ENCODE measurements at regions not wholly inside any gene's neighbourhood (a gene's known extent, or its start where the extent isn't known, plus 50 kb on each side); places are given as distances from the start of the nearest gene placed in this dataset.
"Not testable (repeated sequence)": the region's sequence is repeated elsewhere in the genome, so short reads cannot be mapped to it uniquely, and the experiment has no call there.

DNA sequence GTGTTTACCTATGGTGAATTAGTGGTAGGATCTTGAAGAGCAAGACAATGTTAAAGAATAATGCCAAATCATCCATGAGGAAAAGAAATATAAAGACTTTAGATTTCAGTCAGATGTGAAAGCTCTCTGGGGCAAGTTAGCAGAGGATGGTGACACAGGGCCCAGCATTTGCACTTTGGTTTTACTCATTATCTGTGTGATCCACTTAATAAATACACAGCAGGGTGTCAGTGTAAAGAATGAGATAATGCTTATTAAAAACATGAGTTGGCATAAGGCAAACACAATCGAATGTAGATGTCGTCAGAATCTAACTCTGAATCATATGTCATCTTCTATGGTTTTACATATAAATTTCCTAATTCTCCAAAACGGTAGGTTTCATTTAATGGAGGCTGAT is 130.4 kb upstream of the PREP start:
- no peak for DNase-seq (ENCODE audit: low read depth)

DNA sequence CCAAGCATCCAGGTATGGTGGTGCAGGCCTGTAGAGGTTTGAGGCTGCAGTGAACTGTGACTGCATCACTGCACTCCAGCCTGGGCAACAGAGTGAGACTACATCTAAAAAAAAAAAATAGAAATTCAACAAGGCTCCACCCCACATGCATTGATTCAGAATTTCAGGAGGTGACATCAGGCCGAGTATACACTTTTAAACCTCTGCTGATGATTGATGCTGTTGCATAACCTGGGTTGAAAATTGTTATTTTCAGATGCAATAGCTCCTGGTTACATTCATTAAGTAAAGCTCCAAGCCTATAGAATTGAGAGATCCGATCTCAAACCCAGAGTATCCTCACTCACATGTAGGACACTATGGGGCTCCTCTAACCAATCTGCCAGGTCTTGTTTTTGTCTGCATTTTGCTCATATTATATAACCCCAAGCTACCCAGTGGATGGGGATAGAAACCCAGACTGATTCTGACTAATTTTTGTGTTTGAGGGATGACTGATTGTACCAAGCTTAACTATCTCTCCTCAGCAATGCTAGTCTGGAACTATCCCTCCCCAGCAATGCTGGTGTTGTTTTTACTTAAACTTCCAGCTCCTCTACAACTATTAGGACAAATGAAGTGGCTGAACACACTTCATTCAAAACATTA is 123.5 kb upstream of the PREP start:
- DNase-seq (ENCODE audit: low read depth) = no peak

DNA sequence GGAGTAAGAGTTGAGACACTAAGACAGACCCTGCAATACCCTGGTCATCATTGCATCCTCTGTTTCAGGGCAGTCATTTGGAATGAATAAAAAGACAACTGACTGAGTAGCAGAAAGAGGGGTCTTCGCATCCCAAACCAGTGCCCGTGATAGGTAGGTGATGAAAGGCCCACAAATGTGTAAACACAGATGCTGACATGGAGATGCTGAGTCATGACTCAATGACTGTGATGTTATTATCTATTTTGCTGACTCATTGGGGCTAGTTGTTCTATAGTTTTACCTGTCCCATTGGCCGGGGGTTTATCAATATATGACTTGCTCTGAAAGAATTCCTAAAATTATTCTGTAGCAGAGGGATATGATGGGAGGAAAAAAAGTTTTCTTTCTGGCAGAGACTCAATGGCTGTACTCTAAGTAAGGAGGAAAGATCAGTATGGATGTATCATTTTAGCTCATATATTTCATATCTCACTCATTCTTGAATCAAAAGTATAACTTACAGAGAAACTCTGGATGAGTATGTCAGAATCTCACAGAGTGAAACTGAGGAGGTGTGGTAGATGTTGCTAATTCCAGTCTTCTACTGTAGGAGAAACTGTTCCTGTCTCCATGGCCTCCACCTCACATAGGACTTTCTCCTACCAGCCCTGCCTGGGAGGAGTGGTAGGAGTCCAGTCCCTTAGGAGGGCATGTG is 119.9 kb upstream of the PREP start:
- no peak for DNase-seq (ENCODE audit: low read depth)

DNA sequence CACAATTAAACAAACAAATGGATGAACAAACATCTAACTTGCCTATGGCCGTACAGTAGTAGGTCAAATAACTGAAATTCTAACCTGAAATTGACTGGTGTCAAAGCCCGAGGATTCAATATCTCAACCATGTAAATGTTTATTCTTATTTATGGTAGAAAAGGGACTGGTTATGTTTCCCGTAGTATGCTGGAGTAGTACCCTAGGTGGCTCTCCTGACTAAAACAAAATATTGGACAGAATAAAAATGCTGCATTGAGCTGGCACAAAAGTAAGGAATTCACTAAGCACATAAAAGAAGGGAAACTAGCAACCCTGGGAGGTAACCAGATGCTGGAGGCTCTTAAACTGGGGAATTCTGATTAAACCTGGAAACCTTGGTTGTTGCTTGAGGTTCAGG is 117.1 kb upstream of the PREP start:
- DNase-seq (ENCODE audit: low read depth) = no peak

DNA sequence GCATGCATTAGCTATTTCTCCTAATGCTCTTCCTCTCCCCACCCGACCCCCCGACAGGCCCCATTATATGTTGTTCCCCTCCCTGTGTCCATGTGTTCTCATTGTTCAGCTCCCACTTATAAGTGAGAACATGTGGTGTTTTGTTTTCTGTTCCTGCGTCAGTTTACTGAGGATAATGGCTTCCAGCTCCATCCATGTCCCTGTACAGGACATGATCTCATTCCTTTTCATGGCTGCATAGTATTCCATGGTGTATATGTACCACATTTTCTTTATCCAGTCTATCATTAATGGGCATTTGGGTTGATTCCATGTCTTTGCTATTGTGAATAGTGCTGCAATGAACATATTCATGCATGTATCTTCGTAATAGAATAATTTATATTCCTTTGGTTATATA is 116.1 kb upstream of the PREP start:
- DNase-seq (ENCODE audit: low read depth) = not testable (repeated sequence)

DNA sequence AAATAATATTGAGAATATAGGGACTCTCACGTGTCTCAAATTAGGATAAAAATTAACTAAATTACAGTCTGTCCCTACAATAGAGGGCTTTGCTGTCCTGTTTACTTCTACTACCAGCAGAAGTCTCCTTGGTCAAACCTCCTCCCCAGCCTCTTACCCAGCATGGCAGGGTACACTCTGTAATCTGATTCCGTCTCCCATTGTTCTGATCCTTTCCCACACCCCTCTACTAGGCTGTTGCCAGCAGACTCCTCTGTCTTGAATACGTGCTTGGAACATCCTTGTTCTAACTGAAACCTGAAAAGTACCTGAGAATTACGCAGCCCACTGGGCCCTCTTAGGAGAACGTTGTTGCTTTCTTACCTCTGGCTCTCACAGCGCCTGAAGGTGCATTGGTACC is 112.2 kb upstream of the PREP start:
- no peak for DNase-seq (ENCODE audit: low read depth)

DNA sequence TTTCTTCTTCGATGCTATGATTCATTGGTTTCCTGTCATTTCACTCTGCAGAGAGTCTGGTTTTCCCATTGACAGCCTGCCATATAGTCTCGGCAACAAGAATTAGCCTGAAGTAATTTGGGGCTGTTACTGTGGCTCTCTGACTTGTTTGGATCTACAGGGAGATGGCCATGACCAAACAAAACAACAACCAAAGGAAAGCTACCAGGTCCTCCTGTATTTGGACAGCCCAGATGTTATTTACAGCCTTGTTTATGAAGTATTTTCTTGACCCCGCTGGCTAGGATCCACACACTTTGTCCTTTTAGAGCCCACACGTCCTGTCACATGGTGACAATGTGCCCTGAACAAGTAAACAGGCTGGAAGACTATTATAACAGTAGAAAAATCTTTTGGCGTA is 111.4 kb upstream of the PREP start:
- DNase-seq (ENCODE audit: low read depth) = no peak

DNA sequence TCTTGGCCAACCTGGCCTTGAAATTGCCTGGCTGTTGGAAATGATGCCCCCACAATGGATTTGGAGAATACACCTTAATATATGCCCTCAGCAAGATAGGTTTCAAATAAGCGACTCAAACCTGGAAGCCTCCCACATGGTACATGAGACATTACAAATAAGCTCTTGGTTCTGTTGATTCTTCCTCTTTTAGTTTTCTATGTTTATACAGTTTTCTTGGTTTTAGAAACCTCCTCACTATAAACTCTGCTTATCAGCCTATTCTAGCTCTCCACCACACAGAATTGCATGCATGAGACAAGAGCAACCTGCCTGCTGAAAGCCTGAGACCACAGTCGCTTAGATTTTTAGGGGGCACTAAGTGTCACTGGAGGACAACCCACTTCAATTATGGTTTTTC is 108.8 kb upstream of the PREP start:
- DNase-seq (ENCODE audit: low read depth) = no peak

DNA sequence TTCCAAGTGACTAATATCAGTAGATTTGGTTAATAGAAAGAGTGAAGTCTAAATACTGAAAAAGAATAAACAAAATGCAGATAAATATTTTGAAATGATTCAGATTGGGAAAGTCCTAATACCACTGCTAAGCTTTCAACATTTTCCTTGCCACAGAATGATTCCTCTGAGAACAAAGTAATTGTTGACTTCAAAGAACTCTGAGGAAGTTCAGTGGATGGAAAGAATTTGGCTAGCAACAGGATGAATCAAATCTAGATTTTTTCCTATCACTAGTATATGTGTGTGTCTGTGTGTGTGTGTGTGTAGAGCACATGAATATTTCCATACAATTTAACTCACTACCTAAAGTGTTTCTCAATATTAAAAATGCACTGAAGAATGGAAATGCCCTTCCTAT is 107.9 kb upstream of the PREP start:
- DNase-seq (ENCODE audit: low read depth) = no peak

DNA sequence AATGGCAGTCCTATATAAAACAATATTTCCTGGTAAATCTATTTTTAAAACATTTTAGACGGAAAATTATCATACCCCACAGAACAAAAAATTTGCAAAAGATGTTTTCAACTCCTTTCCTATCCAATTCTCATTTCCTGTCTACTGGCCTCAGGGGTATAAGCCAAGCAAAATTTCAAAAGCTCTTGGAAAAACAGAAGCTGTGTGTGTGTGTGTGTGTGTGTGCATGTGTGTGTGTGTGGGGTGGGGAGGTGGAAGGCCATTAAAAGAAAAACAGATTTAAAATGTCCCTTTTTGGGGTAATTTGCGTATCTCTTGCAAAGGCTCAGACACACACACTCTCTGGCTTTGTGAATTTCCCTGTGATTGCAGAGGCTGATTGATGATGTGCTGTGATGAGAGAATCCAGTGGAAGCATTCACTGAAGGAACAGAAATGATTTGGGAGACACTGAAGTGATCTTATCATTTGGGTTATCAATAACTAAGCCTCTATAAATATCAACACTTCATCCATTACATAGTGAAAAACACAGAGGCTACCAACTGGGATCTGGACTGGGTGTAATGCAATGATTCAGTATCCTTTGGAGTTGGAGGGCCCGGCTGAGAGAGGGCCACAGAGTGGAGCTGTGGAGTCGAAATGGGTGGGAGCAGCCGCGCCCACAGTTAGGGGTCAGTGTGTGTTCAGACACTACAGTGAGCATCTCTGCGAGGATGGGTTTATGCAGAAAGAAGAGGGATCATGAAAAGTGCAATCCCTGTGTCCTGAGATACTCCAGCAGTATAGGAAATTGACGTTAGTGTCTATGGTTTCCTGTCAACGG is 106.8 kb upstream of the PREP start:
- no peak for DNase-seq (ENCODE audit: low read depth)

DNA sequence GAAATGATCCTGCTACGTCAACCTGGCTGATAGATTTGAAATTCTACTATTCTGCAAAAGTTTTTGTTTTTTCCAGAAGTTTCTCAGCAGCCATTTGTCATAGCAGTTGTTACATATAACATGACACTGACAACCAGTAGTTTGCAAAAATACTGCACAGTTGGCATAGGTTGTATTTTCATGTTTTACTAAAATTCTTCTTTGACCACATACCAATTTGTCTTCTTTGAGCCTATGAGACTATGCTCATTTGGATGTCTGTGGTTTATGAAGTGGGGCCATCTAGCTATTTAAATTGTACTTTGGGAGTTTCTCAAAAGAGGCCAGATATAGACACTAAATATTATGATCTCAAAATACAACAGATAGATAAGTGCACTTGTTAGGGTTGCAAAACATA is 104.9 kb upstream of the PREP start:
- DNase-seq (ENCODE audit: low read depth) = no peak

DNA sequence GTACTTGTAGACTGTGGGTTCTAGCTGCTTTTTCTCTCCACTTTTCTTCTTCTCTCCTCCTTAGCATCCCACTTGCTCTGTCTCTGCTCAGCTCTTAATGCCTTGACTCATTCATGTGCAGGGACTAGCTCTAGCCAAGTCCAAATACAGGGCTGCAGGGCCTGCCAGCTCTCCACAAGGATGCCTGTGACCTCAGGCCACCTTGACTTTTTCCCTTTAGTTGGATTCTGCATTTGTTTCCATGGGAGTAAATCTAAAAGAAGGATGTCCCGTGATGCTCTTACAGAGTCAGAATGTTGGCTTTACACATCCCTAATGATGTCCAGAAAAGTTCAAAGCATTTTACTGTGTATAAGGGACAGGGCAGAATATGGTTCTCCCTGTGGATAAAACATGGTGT is 101.8 kb upstream of the PREP start:
- no peak for DNase-seq (ENCODE audit: low read depth)

DNA sequence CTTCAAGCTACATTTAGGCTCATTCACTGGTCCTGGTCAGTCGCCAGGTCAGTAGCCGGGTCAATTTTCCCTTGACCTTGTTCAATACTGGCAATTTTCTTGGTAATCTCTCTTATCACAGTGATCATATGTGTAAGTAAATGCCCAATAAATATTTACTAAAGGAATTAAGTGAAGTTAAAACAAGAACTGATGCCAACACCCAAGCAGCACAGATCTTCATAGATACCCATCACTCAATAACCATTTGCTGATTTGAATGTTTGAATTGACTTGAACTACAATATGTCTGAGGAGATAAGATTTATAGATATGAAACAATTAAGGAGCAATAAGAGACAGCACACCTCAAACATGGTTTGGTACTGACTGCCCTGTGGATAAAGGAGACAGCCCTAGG is 100.8 kb upstream of the PREP start:
- DNase-seq (ENCODE audit: low read depth) = no peak

DNA sequence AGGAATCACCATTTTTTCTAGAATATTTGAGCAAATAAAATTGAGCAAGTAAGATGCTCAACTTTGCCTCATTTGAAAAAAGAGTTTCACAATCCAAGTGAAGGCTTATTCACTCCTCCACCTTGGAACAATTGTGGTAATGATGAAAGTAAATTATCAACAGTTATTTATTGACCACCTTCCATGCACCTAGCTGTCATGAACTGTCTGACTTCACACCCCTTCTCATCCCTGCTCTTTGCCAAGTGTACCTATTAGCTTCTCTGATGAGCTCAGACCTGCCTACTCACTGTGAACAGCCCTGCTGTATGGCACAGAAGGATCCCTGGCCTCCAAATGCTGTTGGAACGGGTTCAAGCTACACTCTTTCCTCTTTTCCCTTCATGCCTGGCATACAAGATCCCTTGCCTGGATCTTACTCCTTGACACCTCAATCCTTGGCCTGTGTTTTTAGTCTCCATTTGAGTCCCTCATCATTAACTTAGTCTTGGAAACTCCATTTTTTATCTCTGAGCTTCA is 99.0 kb upstream of the PREP start:
- no peak for DNase-seq (ENCODE audit: low read depth)

DNA sequence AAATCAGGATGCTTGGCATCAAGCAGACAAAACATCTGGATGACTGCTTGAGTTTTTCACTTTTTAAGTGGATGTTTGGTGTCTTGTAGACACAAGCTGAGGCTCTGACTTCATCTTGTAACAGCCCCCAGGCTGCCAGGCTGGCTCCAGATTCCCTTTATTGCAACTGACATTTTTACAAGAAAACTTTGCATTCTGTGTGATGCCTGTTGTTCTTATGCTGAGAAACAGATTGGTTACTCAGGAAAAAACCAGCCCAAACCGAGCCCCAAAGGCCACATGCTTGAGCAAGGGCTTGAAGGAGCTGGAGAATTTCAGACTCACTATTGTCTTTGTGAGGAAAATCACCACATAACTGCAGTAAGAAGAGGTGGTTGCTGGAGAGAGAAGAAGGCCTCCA is 98.4 kb upstream of the PREP start:
- DNase-seq (ENCODE audit: low read depth) = no peak

DNA sequence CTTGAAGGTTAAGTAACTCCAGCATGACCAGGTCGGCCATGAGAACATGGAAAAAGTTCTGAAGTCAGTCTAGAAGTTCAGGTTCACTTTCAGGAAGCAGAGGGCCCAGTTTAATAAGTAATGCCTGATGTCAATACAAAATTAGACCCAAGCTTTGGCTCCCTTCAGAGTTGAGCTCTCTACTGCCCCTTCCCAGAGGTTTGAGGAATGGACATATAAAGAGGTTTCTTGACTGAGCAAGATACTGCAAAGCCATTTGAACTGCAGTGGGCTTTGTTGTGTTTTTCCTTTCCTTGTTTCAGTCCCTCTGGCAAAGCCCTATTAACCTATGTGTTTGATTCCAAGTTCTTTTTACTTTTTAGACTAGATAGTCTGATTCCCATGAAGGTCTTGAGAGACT is 97.8 kb upstream of the PREP start:
- no peak for DNase-seq (ENCODE audit: low read depth)

DNA sequence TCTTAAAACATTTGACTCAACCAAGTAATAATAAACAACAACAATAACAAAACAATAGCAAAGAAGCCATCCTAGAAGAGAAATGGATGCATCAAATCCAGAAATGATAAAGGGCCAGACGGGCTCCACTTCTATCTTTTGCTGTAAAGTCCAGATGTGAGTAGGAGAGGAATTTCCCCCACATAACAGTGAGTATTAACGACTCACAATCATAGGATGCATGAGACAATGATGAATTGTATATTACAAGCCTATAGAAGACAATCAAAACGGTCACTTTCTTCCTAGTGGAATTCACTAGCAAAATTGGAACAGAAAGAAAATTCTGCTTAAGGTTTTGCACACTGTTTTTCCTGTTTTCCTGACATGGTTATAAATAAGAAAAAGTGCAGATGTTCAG is 97.0 kb upstream of the PREP start:
- no peak for DNase-seq (ENCODE audit: low read depth)

DNA sequence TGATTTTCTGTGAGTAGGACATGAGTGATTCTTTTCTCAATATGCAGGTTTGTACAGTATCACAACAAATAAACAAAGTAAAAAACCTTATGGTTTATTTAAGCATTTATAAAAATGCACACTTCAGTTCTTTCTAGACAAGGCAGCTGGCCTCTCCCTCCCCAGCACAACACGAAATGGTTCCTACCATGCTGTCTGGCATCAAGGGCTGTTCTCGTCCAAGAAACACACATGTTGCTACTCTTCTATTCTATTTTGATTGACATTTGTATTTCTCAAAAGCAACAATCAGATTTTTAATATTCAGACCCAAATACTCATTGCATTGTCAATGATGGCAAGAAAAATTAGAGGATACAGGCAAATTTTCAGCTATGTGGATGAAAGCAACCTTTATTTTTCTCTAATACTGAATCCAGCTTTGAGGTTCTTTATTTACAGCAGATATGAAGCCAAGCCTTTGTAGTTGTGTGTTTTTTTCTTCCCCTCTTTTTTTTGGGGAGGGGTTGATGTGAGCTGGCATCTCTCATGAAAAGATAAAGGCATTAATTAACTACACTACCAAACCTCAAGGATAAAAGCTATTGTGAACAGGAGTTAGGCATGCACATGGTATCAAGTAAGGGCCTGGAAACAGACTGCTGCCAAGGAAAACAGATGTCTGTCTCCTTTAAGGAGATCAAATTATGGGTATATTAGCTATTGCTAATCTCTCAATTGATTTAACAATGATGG is 96.4 kb upstream of the PREP start:
- DNase-seq (ENCODE audit: low read depth) = no peak

DNA sequence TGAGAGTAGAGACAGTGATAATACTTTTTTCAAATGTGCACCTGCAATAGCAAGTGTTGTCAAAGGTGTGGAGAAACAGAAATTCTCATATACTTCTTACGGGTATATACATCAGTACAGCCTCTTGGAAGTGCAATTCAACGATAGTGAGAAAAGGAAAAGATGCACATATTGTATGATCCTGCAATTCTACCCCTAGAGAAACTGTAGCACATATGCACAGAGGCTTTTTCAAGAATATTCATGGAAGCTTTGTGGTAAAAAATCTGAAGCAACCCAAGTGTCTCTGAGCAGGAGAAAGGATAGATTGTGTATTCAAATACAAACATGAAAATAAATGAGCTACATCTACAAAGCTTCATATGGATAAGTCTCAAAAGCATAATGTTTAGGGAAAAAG is 94.7 kb upstream of the PREP start:
- no peak for DNase-seq (ENCODE audit: low read depth)

DNA sequence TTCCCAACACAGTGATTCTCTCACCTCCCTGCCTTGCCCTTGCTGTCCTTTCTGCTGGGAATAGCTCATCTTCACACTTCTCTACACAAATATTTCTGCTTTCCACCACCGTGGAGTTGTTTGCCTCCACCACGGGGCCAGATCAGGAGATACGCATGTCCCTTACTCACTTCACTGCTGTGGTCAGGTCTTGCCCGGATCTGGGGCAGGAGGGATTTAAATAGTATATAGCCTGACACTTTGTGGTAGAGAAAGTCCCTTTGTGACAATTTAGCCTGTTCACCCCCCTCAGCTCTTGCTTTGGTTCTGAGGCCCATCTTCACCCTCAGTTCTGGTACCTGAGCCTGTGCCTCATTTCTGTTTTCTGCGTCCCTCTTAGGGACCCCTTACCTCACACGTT is 92.6 kb upstream of the PREP start:
- no peak for DNase-seq (ENCODE audit: low read depth)

DNA sequence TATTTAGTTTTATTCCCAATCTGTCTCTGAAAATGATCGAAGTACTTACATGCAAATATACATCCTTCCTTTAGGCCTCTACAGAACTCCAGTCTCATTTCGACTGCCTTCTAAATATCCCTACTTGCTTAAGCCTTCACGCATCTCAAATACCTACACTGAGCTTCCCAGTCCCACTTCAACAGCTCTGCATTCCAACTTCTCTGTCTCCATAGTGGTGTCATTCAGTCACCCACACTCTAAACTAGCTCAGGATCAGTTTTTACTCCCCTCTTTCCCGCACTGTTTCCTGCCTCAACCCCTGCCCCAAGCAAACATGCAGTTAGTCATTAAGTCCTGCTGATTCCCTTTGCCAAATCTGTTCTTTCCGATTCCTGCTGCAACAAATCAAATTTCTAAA is 91.8 kb upstream of the PREP start:
- no peak for DNase-seq (ENCODE audit: low read depth)

DNA sequence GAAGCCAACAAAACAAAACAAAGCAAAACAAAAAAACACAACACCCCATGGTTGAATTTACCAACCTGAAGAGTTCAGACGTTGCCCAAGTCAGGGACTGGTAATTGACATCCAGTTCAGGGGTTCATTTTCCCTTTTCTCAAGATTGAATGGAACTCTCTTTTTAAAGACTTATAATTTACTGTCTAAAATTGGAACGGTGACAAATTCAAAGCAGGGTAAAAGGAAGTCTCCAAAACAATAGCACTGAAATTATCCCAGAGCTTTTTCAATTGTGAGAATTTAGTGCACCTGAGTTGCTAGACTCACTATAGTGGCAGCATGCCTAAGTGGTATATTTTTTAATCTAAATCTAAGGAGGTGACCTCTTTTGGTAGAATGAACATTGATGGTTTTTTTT is 90.9 kb upstream of the PREP start:
- no peak for DNase-seq (ENCODE audit: low read depth)

Data from CMK (cell line).